ENCODE measurements at regions not wholly inside any gene's neighbourhood (a gene's known extent, or its start where the extent isn't known, plus 50 kb on each side); places are given as distances from the start of the nearest gene placed in this dataset.

GRCh38 chr5:97528941-97529340 is 345.9 kb upstream of the RIOK2 start:
- Histone ChIP-seq H3K18ac (ENCODE audit: extremely low read depth, low read length) (no peak overlapping the region), H4K8ac (ENCODE audit: extremely low read depth, insufficient read depth, low read length) (no peak overlapping the region), H3K36me3 (ENCODE audit: control insufficient read depth in 2 of 4, insufficient read depth in 4 of 4, low read length in 3 of 4) (no peaks in the 10 kb centered on the region), H4K20me1 (replicated peaks in 1 of 2; ENCODE audit: control insufficient read depth in 1 of 2, insufficient read depth in 2 of 2, low read length in 2 of 2) (no peaks in the 10 kb centered on the region), H3K23ac (ENCODE audit: insufficient read length) (no peak overlapping the region), H3K9ac (replicated peaks in 1 of 4; ENCODE audit: extremely low read depth in 1 of 4, low read depth in 3 of 4, low read length in 3 of 4) (no peak overlapping the region), H3K23me2 (ENCODE audit: low read depth, low read length) (no peaks in the 10 kb centered on the region), H3K56ac (replicated peaks; ENCODE audit: insufficient read length, low read depth, low read length) (no peak overlapping the region), H3K79me1 (ENCODE audit: low read depth, low read length) (no peaks in the 10 kb centered on the region), H3K27ac (ENCODE audit: low read depth, low read length) (no peak overlapping the region), H3K27me3 (replicated peaks in 1 of 4; ENCODE audit: control insufficient read depth in 3 of 4, extremely low read depth in 1 of 4, insufficient read depth in 3 of 4, low read length in 3 of 4) (no peaks in the 10 kb centered on the region), H4K5ac (ENCODE audit: insufficient read length, low read depth, low read length) (no peak overlapping the region), H3K4me3 (ENCODE audit: extremely low read depth in 1 of 4, insufficient read depth in 2 of 4, low read depth in 3 of 4, low read length in 4 of 4) (no peak overlapping the region), H3K79me2 (ENCODE audit: control insufficient read depth in 1 of 2, insufficient read depth in 2 of 2, low read length in 2 of 2) (no peaks in the 10 kb centered on the region), H3K4ac (replicated peaks; ENCODE audit: insufficient read length, low read depth, low read length) (no peak overlapping the region), H3K14ac (ENCODE audit: insufficient read length) (no peak overlapping the region), H3K4me2 (ENCODE audit: insufficient read depth in 1 of 2, low read depth in 2 of 2, low read length in 2 of 2) (no peak overlapping the region), H2BK120ac (replicated peaks; ENCODE audit: low read depth, low read length) (no peak overlapping the region), H2AK5ac (ENCODE audit: low read depth, low read length) (no peak overlapping the region), H3K4me1 (replicated peaks in 1 of 4; ENCODE audit: control insufficient read depth in 3 of 4, insufficient read depth in 4 of 4, low read length in 3 of 4) (peaks cover 0 to 4% (median 0%) of the 10 kb centered on the region in 4 experiments; a peak in 1 of 7 replicates), H2AFZ (ENCODE audit: low read length) (no peak overlapping the region), H2BK5ac (ENCODE audit: low read depth, low read length) (no peak overlapping the region), H4K91ac (replicated peaks; ENCODE audit: insufficient read length, low read length) (no peak overlapping the region), H2BK20ac (ENCODE audit: low read length) (no peak overlapping the region), H2BK12ac (ENCODE audit: low read depth, low read length) (no peak overlapping the region), H2BK15ac (ENCODE audit: low read length) (no peak overlapping the region), H3K9me3 (ENCODE audit: insufficient read depth in 2 of 2, low read depth in 1 of 2, low read length in 1 of 2) (no peaks in the 10 kb centered on the region)
- FAIRE-seq (no peak), DNase-seq (ENCODE audit: low read depth in 1 of 2, low spot score in 2 of 2) (no peak)
- ChIA-PET POLR2A (ENCODE audit: partially characterized antibody) (no interaction called here), CTCF (ENCODE audit: partially characterized antibody) (interaction anchor here (1.1 to 2.7 kb wide), 3 partner anchors 41 to 298 kb away, joined by 4 to 15 read pairs (median 7); no protein-coding TSS in a partner anchor)
- WGBS, 2 experiments (ENCODE audit: extremely low coverage in 1 of 2, insufficient coverage in 1 of 2, insufficient read length in 1 of 2, insufficient replicate concordance in 2 of 2, low coverage in 1 of 2, low lambda C conversion rate in 2 of 2, missing lambda C conversion rate in 1 of 2) = 95% methylated on average over 4 of the region's 4 CpGs; no CpG with 5 or more reads in 1 of the 2 experiments
- no peak for TF ChIP-seq PHF8 (conservative IDR thresholded peaks at IDR 0.05; ENCODE audit: low read depth, low read length)
- no peak for TF ChIP-seq SP2 (IDR thresholded peaks at IDR 0.05; ENCODE audit: low read length)
- no peak for TF ChIP-seq SIN3A (conservative IDR thresholded peaks at IDR 0.05 in 1 of 2, IDR thresholded peaks at IDR 0.05 in 1 of 2; ENCODE audit: low read depth in 1 of 2, low read length in 2 of 2)
- no peak for TF ChIP-seq GTF2F1 (IDR thresholded peaks at IDR 0.05; ENCODE audit: borderline replicate concordance, low read depth, low read length)
- TF ChIP-seq BACH1 (IDR thresholded peaks at IDR 0.05; ENCODE audit: low read length) = no peak
- TF ChIP-seq TEAD4 (IDR thresholded peaks at IDR 0.05; ENCODE audit: low read depth, low read length) = no peak

Data from H1 (cell line).